GM19438 (cell line): ENCODE measurements at regions not wholly inside any gene's neighbourhood (a gene's known extent, or its start where the extent isn't known, plus 50 kb on each side); places are given as distances from the start of the nearest gene placed in this dataset.
"Not testable (repeated sequence)": the region's sequence is repeated elsewhere in the genome, so short reads cannot be mapped to it uniquely, and the experiment has no call there.

Source experiments
- ATAC-seq: cut with Tn5 transposase; IDR thresholded peaks from one replicate; pipeline ENCODE4 v1.9.1; 2021; ENCODE audit warnings: low read depth; ENCODE audit not compliant: unreplicated experiment

DNA sequence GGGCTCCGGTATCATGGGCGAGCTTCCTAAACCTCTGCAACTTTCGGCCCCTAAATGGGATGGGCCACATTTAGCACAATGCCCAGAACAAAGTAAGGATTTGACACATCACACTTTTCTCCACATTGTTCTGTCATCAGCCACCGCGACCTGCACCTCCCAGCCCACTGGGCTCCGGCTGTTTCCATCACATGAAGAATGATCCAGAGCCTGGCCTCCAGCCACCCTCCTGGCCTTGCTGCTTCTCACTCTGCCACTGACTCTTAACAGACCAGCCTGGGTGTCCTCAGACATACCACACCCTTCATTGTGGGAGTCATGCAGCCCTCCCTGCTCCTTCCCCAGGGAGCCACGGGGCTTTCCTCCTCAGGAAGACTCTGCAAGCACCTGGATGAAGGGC lies 113.7 kb downstream of the IGLL1 start:
- no peak for ATAC-seq

DNA sequence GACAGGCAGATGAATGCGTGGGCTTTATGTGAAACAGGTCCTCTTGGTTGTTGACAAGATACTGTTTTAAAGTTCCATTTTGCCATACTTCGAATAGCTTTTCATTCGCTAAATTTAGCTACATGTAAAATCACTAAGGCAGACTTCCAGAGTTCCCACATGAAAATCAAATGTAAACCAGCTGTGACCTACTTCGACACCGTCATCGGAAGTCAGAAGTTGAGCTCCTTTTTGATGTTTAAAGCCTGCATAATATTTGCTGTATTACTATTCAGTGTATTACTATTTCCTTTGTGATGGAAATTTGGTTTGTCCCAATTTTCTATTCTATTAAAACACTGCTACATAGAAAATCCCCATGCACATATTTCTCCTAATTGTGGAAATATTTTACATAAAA lies 115.3 kb downstream of the IGLL1 start:
- ATAC-seq, result not testable (repeated sequence)

DNA sequence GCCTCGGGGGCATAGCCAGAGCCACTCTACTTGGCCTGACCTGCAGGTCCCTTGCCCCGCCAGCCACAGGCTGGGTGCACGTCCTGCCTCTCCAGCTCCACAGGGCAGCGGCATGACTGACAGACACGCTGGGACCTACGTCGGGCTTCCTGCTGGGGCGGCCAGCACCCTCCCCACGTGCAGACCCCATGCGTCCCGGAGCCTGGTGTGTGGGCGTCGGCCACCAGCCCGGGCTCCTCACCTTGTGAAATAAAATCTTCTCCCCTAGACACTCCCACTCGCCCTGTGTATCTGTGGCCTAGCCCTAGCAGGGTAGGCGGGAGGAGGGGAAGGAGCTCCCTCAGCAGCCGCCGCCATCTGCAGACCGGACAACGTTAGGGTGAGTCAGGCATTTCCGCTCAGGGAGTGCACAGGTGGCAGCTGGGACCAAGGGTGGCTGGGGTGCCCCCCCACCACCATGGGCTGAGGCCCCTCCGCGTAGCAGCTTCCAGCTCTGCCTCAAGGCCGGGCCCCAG lies 119.5 kb downstream of the IGLL1 start:
- ATAC-seq, result not testable (repeated sequence)

DNA sequence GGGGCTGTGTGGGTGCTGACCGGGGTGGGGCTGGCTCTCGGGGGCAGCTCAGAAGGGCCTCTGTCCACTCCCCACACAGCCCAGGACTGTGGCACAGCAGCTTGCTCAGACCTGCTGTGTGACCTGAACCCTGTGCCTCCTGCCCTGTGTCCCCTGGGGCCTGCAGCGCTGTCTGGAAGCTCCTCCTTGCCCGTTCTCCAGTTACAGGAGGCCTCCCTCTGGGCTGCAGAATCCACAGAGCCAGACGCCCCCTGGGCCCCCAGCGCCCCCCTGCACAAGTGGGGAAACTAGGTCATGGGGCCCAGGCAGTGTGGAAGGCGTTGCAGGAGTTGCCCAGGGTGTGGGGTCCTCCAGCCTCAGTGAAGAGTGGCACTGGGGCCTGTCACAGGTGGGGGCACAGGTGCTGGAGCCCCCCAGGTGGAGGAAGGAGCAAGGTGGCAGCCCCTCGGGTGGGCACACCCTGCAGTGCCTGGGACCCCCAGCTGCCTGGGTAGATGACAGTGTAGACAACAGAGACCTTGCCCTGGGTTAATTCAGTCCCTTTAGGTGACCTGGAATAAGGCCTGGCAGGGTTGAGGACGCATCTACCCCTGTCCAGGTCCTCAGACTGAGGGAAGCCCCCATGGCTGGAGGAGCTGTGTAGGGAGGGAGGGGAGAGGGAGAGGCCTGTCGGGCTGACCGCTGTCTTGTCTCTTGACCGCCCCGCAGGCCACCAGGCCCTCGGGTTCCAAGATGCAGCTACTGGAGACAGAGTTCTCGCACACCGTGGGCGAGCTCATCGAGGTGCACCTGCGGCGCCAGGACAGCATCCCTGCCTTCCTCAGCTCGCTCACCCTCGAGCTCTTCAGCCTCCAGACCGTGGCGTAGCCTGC lies 120.2 kb downstream of the IGLL1 start:
- ATAC-seq, result not testable (repeated sequence)

DNA sequence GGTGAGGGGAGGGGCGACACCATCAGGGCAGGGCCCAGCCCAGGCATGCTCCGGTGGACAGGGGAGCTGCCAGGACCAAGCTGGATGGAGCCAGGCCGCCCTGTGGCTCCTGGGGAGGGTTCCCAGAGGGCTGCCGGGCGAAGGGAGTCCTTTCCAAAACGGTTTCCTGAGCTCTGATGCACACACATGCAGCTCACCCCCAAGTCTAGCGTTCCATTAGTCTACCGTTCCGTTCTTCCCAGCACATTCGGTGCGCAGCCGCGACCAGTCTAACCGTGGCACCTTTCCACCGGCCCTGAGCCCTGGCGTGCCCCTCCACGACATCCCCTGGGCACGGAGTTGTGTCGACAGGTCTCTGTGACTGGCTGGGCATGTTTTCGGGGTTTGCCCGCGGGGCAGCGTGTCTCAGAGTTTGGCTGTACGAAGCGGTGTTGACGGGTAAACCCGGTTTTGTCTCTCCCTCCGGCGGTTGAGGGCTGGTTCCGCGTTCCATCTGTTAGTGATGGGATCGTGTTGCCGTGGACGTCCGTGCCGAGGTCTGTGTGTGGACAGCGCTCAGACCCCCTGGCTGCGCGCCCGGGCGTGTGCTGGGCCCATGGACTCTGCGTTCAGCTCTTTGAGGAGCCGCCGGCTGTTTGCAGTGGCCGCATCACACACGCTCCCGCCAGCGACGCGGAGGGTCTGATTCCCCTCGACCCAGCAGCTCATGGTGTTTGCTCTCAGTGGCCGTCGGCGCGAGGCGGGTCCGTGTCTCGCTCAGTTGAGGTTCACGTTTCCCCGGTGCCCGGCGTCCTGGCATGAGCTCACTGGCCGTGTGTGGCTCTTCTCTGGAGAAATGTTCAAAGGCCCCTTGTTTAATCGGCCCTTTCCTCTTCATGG lies 121.2 kb downstream of the IGLL1 start:
- ATAC-seq, result no peak

DNA sequence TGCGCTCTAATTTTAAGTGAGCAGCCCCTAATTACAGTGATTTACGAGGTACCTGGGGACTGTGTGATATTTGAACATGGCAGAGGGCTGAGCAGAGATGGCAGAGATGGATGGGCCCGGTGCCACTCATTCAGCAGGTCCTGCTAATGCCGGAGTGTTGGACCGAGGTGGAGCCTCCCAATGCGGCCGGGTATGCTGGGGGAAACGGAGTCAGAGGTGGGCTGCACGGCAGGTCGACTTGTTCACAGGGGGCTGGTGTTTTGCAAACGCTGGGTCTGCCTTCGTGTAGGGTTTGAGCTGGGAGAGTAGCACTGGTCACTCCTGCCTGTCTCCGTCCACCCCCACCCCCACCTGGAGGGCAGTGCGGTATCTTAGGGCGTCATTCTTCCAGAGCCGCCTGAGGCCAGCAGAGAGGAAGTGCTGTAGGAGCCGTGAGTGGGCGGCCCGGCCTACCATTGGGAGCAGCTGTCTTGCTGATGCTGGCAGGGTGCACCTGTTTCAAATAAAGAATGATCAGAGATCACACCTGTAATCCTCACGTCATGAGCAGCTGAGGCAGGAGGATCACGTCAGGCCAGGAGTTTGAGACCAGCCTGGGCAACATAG lies 122.6 kb downstream of the IGLL1 start:
- ATAC-seq, result no peak

DNA sequence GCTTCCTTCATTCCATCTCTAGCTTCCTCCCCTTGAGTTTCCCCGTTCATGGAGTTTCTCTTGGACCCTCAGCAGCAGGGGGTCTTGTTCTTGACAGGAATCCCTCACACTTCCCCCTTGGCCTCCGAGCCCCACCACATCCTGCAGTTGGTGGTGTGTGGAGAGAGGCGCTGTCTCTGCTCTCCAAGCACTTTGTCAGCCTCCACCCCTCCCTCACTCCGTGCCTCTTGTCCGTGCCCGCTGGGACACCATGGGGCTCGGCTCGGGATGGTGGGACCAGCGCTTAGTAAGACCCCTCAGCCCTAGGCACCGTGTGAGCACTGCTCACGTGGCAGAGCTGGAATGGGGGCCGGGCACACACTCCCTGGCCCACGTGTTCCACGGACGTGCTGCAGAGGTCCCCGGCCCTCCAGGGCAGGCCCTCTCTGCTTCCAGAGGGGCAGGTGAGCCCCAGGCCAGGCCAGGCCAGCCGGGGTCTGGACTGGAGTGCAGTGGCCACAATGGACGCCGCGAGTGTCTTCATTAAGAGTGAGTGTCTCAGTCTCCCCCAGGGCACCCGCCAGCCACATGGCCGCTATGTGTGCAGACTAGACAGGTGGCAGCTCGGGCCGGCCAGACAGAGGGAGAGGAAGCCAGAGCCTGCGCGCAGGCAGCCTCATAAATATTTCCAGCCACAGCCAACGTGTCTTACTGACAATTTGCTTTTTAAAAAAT lies 123.3 kb downstream of the IGLL1 start:
- not testable (repeated sequence) for ATAC-seq

DNA sequence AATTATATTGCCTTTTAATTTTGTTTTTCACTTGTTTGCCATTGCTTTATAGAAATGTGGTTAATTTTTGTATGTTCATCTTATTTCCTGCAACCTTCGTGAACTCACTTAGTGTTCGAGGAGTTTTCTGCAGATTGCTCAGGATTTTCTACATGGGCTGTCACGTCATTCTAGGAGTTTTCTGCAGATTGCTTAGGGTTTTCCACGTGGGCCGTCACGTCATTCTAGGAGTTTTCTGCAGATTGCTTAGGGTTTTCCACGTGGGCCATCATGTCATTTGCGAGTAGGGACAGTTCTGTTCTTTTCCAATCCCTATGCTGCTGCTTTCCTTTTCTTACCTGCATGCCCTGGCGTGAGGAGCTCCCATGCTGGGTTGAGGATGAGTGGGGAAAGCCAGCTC lies 125.7 kb downstream of the IGLL1 start:
- not testable (repeated sequence) for ATAC-seq

DNA sequence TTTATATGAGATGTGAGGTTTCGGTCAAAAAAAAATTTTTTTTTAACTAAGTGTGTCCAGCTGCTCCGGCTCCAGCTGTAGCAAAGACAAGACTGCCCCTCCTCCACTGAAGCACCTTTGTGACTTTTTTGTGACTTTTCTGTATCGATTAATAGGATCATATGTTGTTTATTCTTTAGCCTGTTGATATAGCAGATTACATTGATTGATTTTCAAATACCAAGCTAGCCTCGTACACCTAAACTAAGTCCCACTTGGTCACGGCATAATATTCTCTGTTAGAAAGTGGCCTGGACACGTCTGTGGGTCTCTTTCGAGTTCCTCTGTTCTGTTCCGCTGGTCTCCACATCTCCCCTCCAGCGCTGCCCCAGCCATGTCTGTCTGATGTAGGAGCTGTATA lies 126.8 kb downstream of the IGLL1 start:
- ATAC-seq, result no peak

DNA sequence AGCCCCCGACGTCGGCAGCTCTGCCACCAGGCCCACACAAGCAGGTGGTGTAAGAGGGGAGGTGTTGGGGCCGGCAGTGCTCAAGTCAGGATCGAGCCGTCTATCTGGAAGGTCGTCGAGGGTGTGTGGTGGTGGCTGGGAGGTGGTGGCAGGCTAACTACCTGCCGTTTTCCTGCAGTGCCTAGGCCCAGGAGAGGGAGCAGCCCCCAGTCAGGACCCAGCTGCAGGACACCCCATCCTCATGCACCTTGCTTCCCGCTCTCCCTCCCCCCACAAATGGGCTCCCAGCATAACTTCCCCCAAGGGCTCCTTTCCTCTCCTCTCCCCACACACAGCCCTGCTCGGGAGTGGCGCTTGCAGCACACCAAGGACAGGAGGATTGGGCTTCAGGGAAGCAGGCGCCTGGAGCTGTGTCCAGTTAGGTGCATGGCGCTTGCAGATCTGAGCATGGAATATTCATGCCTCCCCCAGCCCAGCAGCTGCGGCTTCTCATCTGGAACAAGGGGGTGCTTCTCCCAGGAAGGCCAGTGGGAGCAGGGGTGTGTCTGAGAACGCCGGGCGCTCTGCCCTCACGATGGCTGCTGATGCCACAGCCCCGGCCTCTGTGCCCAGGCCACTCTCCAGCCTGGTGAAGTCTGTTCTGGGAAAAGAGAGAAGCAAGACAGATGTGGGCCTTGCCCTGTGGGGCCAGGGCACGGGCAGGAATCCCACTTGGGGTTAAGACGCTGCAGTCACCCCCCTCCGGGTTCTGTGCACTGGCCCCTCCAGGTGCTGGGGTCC lies 127.7 kb downstream of the IGLL1 start:
- no peak for ATAC-seq

DNA sequence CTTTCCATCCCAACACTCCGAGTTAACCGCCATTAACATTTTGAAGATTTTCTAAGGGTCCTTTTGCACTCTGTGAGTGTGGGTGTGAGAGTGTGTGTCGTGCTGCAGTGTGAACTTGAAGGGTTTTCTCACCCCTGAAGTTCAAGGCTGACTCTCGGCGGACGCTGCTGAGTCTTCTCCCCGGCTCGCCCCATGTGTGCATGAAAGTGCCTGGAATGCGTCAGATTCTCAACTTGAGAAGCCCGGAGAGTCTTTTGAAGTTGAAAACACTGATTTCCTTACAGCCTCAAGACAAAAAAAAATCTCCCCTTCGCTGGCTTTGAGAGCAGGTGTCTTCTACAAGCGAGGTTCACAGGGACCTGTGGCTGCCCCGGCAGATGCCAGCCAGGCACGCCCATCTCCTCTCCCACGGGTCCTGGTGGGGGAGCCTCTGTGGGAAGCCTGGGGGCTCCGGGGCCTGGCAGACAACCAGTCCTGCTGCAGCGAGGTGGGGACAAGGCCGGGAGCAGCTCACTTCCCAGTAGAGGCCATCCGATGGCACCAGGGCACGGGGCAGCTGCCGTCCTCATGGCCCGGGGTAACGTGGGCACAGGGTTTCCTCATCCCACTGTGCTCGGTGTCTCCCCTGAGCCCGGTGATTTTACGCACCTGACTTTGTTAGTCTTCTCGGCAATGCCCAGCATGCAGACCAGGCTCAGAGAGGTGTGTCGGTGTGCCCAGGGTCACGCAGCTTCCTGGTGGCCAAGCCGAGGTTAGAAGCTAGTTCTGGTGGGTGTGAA lies 128.4 kb downstream of the IGLL1 start:
- not testable (repeated sequence) for ATAC-seq

DNA sequence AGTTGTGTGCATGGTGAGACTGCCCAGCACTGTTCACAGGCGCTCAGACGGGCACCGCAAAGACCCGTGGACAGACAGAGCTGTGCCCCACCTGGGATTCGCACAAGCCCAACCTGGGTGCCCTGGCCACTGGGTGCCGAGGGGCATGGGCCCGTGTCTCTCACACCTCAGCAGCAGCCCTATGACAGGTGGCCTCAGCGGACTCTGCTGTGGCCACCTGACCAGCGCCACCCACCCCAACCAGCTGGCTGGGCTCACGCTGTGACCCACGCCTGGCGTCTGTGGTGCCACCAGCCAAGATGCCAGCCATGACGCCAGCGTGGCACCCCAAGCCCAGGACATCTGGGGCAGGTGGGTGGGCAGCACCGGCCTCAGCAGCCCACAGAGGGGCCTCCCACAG lies 129.3 kb downstream of the IGLL1 start:
- not testable (repeated sequence) for ATAC-seq

DNA sequence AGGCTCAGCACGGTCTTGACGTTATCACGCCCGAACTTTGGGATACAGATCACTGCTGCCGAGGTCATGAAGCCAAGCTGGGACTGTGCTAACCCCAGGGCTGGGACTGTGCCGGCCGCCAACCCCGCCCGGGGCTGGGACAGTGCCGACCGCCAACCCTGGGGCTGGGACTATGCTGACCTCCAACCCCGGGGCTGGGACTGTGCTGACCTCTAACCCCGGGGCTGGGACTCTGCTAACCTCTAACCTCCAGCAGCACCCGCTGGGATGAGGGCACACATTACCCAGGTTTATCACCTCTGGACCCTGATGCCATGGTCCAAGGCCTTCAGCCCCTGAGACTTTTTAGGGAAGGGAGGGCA lies 129.7 kb downstream of the IGLL1 start:
- no peak for ATAC-seq

DNA sequence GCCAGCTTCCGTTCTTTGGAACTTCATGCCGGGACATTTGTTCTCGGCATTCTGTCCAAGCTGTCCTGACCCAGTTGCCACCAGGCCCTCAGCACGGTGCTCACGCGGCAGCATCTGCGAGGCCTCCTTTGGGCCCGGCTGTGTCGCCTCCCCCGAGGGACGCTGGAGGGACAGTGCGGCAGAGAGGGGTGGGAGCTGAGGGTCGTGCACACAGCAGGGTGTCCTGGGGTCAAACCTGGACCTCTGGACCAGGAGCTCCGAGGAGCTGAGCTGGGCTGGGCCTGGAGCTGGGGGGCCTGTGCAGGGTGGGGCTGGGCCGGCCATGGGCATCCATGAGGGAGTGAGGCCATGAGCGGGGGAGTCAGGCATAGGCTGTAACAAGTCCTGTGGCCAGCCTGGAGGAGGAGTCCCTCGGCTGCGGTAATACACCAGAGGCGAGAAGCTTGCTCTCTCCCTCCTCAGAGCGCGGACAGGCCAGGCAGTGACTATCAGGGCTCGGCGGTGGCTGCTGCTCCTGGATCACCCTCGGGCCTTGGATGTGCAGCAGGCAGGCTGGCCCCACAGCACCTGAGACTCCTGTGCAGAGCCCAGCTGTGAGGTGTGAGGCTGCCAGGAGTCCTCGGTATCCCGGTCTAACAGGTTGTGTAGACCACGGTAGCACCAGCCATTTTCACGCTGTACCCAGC lies 130.2 kb downstream of the IGLL1 start:
- ATAC-seq, result not testable (repeated sequence)

DNA sequence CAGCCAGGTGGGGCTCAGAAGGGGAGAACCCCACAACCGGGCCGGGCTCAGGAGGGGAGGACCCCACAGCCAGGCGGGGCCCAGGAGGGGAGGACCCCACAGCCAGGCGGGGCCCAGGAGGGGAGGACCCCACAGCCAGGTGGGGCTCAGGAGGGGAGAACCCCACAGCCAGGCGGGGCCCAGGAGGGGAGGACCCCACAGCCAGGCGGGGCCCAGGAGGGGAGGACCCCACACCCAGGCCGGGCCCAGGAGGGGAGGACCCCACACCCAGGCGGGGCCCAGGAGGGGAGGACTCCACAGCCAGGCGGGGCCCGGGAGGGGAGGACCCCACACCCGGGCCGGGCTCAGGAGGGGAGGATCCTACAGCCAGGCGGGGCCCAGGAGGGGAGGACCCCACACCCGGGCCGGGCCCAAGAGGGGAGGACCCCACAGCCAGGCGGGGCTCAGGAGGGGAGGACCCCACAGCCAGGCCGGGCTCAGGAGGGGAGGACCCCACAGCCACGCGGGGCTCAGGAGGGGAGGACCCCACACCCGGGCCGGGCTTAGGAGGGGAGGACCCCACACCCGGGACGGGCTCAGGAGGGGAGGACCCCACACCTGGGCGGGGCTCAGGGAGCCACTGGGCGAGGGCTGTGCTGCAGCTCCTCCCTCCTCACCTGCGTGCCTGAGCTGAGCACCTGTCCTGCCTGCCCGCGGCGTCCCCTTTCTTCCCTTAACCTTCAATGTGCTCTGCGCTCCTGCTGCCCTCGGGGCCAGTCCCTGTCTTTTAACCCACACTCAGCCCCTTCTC lies 131.4 kb downstream of the IGLL1 start:
- ATAC-seq, result not testable (repeated sequence)

DNA sequence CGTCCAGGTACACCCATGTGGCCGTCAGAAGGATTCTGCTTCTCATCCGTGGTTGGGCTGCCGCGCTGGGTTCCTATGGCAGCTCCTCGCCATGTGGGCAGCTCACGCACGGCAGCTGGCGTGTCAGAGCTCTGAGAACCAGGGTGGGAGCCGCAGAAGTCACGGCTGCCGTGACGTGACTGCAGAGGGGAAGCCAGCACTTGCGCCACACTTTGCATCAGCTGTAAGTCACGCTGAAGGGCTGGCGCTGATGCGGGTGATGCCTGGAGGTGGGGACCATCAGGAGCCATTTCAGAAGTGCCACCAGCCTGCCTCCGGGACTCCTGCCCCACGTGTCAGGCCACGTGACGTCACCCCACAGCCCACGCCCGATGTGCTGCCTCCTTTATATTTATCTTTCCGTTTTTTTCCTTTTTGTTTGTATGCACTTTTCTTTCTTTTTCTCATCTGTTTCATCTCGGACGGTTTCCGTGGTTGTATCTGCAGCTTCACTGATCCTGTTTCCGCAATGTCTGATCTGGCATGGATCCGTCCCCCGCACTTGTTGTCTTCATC lies 133.2 kb downstream of the IGLL1 start:
- ATAC-seq, result no peak

DNA sequence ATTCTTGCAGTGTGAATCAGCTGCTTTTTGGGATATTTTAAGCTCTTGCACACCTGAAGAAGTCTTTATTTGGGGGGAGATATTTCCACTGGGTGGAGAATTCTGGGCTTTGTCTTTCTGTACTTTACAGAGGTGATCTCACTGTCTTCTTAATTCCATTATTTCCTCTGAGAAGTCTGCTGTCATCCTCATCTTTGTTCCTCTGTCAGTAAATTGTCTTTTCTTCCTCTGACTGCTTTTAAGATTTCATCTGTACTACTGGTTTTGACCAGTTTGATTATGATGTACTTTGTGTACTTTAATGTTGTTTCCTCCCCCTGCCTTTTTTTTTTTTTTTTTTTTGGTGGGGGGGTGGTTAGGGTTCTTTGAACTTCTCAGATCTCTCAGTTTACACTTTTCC lies 133.9 kb downstream of the IGLL1 start:
- not testable (repeated sequence) for ATAC-seq
